ENCODE measurements at regions not wholly inside any gene's neighbourhood (a gene's known extent, or its start where the extent isn't known, plus 50 kb on each side); places are given as distances from the start of the nearest gene placed in this dataset.

DNA sequence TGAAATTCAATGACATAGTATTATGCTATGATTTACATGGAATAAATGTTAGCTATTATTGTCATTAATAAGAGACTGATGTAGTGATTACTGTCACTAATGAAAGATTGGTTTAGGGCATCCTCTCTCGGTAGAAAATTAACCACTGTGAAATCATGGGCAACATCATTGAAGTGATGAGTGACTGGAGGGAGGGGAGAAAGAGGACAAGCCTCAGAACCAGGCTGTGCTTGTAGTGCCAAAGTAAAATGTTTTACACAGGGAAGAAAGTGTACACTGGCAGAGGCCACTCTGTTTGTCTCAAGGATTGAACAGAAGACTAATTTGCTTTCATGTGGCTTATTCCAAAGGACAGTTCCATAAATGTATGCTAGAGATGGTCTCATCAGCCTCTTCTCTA lies 456.2 kb upstream of the TCF4 start:
- no peak overlapping the region for H3K9ac ChIP-seq (ENCODE audit: insufficient read depth, low read length, poor library complexity, severe bottlenecking)
- H3K27me3 ChIP-seq (ENCODE audit: control insufficient read depth in 2 of 2, insufficient read depth in 2 of 2, low read length in 2 of 2): no peaks in the 10 kb centered on the region
- no peaks in the 10 kb centered on the region for H3K4me1 ChIP-seq (ENCODE audit: control insufficient read depth in 1 of 2, insufficient read depth in 2 of 2, low read length in 2 of 2)
- no peak overlapping the region for H3K4me3 ChIP-seq (replicated peaks in 1 of 3; ENCODE audit: low read depth in 2 of 3, low read length in 3 of 3)
- intact Hi-C loops (cut with micrococcal nuclease): no loop called here
- Mint-ChIP-seq H3K36me3 (no peaks in the 10 kb centered on the region), H3K4me1 (no peaks in the 10 kb centered on the region), H3K27ac (no peak overlapping the region), H3K4me3 (no peak overlapping the region), H3K9me3 (peaks cover 14 to 23% (median 17%) of the 10 kb centered on the region in 7 donors), H3K27me3 (ENCODE audit: low read depth in 3 of 3) (peaks cover 0 to 2% (median 1%) of the 10 kb centered on the region in 3 donors)
- H3K36me3 ChIP-seq (replicated peaks in 1 of 2; ENCODE audit: control insufficient read depth in 1 of 2, insufficient read depth in 2 of 2, low read length in 2 of 2): no peaks in the 10 kb centered on the region
- no peak overlapping the region for H2AFZ ChIP-seq (ENCODE audit: insufficient read depth, low read depth, low read length, poor library complexity, severe bottlenecking)
- no peak for DNase-seq
- no peak overlapping the region for H3K27ac ChIP-seq (ENCODE audit: low read depth in 1 of 2, low read length in 2 of 2)
- no peaks in the 10 kb centered on the region for H3K79me2 ChIP-seq (ENCODE audit: insufficient read depth, low read length)
- H4K20me1 ChIP-seq (ENCODE audit: insufficient read depth, low read length): no peaks in the 10 kb centered on the region
- no peak overlapping the region for H3K4me2 ChIP-seq (replicated peaks; ENCODE audit: extremely low read depth, low read length, poor library complexity, severe bottlenecking)
- no peak for TF ChIP-seq CTCF (IDR thresholded peaks at IDR 0.05)
- H3K9me3 ChIP-seq (replicated peaks in 1 of 2; ENCODE audit: control insufficient read depth in 1 of 2, insufficient read depth in 1 of 2, low read length in 2 of 2): peaks cover 6 to 14% of the 10 kb centered on the region in 2 donors
- 92% methylated on average over 1 of the region's 1 CpG for WGBS (ENCODE audit: insufficient coverage)

DNA sequence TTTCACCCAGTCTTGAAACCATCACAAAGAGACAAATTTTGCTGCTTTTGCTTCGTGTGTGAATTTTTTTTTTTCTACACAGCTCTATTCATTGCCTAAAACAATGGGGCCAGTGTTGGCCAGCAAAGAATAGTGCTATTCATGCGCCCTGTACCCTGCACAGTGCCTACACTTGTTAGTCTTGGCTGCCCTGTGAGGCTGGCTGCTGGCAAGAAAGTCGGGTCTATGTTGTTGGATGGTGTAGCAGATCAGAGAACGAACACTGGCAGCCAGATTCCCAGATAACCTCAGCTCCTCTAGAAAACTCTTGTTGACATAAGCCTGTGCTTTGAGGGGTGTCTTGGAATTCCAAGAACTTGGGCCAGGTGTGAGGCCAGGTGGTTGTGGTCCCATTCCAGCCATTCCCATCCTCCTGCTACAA lies 455.7 kb upstream of the TCF4 start:
- Mint-ChIP-seq H3K27ac (no peak overlapping the region), H3K4me1 (no peaks in the 10 kb centered on the region), H3K9me3 (peaks cover 14 to 21% (median 16%) of the 10 kb centered on the region in 7 donors), H3K27me3 (ENCODE audit: low read depth in 3 of 3) (peaks cover 0 to 2% (median 1%) of the 10 kb centered on the region in 3 donors), H3K4me3 (no peak overlapping the region), H3K36me3 (no peaks in the 10 kb centered on the region)
- no peak for DNase-seq
- H3K4me2 ChIP-seq (replicated peaks; ENCODE audit: extremely low read depth, low read length, poor library complexity, severe bottlenecking): no peak overlapping the region
- no peak overlapping the region for H2AFZ ChIP-seq (ENCODE audit: insufficient read depth, low read depth, low read length, poor library complexity, severe bottlenecking)
- H3K4me3 ChIP-seq (replicated peaks in 1 of 3; ENCODE audit: low read depth in 2 of 3, low read length in 3 of 3): no peak overlapping the region
- no peaks in the 10 kb centered on the region for H4K20me1 ChIP-seq (ENCODE audit: insufficient read depth, low read length)
- no peaks in the 10 kb centered on the region for H3K4me1 ChIP-seq (ENCODE audit: control insufficient read depth in 1 of 2, insufficient read depth in 2 of 2, low read length in 2 of 2)
- TF ChIP-seq CTCF (IDR thresholded peaks at IDR 0.05): no peak
- H3K9ac ChIP-seq (ENCODE audit: insufficient read depth, low read length, poor library complexity, severe bottlenecking): no peak overlapping the region
- WGBS (ENCODE audit: insufficient coverage): no CpG with 5 or more reads among the region's 4 CpGs
- no peaks in the 10 kb centered on the region for H3K79me2 ChIP-seq (ENCODE audit: insufficient read depth, low read length)
- H3K27me3 ChIP-seq (ENCODE audit: control insufficient read depth in 2 of 2, insufficient read depth in 2 of 2, low read length in 2 of 2): no peaks in the 10 kb centered on the region
- H3K27ac ChIP-seq (ENCODE audit: low read depth in 1 of 2, low read length in 2 of 2): no peak overlapping the region
- H3K36me3 ChIP-seq (replicated peaks in 1 of 2; ENCODE audit: control insufficient read depth in 1 of 2, insufficient read depth in 2 of 2, low read length in 2 of 2): no peaks in the 10 kb centered on the region
- H3K9me3 ChIP-seq (replicated peaks in 1 of 2; ENCODE audit: control insufficient read depth in 1 of 2, insufficient read depth in 1 of 2, low read length in 2 of 2): peaks cover 6 to 14% of the 10 kb centered on the region in 2 donors
- intact Hi-C loops (cut with micrococcal nuclease): no loop called here
